ENCODE measurements at regions not wholly inside any gene's neighbourhood (a gene's known extent, or its start where the extent isn't known, plus 50 kb on each side); places are given as distances from the start of the nearest gene placed in this dataset.

- TF ChIP-seq, protein P1, sequence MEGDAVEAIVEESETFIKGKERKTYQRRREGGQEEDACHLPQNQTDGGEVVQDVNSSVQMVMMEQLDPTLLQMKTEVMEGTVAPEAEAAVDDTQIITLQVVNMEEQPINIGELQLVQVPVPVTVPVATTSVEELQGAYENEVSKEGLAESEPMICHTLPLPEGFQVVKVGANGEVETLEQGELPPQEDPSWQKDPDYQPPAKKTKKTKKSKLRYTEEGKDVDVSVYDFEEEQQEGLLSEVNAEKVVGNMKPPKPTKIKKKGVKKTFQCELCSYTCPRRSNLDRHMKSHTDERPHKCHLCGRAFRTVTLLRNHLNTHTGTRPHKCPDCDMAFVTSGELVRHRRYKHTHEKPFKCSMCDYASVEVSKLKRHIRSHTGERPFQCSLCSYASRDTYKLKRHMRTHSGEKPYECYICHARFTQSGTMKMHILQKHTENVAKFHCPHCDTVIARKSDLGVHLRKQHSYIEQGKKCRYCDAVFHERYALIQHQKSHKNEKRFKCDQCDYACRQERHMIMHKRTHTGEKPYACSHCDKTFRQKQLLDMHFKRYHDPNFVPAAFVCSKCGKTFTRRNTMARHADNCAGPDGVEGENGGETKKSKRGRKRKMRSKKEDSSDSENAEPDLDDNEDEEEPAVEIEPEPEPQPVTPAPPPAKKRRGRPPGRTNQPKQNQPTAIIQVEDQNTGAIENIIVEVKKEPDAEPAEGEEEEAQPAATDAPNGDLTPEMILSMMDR (IDR thresholded peaks at IDR 0.05; ENCODE audit: low read length): no peak
- no peak for TF ChIP-seq EZH2 (IDR thresholded peaks at IDR 0.05; ENCODE audit: borderline replicate concordance, low read length)
Observed at GRCh38 chr9:109894921-109895758, 115.1 kb downstream of the PALM2AKAP2 start.
